Inferior parietal cortex (tissue), 1 donor: ENCODE measurements at regions not wholly inside any gene's neighbourhood (a gene's known extent, or its start where the extent isn't known, plus 50 kb on each side); places are given as distances from the start of the nearest gene placed in this dataset.

ENCODE experiments used
- DNase-seq: peaks from one replicate; pipeline ENCODE4 v3.0.0-alpha.2; 2016; ENCODE audit errors: extremely low spot score

DNA sequence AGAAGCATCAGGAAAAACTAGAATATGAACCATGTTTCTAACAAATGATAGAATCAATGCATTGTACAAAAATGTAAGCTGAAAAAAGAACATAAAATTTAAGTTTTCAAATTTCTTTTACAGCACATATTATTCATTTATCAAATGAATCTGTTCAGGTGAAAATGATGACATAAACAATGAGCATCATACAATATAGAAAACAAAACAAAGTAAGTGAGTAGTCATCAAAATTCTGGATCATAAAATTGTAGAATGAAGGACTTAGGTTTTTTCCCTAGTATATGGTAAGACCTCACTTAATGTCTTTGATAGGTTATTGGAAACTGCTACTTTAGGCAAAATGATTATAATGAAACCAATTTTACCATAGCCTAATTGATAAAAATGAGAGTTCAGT, 427.0 kb upstream of the KCNH7 start:
- no peak for DNase-seq

DNA sequence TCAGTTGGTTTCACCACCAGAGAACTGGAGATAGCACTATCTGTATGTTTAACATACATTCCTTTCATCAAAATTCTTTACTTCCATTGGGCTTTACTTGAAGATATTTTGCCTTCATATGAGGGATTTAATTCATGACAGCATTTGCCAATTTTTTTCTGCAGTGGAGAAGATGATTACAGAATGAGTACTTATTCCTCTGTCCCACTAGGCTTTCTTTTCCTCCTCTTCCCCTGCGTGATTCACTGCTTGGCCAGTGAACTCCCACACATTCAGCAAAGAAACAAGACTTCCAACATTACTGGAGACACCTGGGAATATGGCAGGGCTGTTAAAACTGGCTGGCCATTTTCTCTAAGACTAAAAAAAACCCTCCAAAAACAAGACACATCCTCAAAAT, 425.8 kb upstream of the KCNH7 start:
- no peak for DNase-seq

- DNase-seq, result no peak
Measured at GRCh38 chr2:163259489-163259888, 420.9 kb upstream of the KCNH7 start.

DNA sequence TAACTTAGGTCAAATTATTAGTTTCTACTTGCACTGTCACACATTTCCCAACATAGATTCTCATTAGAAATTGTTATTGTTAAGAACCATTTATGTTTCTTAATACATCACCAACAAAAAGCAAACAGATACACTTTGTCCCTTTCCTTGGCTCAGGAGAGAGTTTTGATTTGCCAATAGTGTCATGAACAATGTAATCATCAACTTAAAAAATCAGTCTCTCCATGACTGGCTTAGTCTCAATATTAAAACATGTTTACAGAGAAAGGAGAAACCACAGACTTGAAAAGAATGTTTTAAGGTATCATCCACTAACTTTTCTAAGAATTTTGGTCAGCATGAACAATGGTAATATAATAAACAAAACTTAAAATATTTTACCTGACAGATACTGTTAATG, 416.5 kb upstream of the KCNH7 start:
- DNase-seq, result no peak

- DNase-seq, result no peak
Measured at GRCh38 chr2:163253621-163254285, 415.2 kb upstream of the KCNH7 start.

- no peak for DNase-seq
Measured at GRCh38 chr2:163252199-163252598, 413.6 kb upstream of the KCNH7 start.

- no peak for DNase-seq
Measured at GRCh38 chr2:163248376-163249253, 410.0 kb upstream of the KCNH7 start.

DNA sequence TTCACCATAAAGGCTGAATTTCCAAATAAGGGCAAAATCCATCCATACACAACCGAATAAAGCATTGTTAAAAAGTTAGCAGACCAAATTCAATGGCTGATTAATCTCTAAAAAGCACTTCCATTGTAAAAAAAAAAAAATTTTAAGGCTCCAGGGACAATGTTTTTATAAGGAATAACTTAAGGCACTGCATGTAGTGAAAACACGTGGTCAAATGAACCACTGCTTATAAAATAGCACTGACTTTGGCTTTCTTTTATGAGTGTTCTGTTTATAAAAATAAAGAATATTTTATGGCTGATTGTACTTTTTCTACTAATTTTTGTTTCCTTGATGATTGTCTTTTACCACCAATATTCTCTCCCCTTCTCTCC, 409.3 kb upstream of the KCNH7 start:
- no peak for DNase-seq

DNA sequence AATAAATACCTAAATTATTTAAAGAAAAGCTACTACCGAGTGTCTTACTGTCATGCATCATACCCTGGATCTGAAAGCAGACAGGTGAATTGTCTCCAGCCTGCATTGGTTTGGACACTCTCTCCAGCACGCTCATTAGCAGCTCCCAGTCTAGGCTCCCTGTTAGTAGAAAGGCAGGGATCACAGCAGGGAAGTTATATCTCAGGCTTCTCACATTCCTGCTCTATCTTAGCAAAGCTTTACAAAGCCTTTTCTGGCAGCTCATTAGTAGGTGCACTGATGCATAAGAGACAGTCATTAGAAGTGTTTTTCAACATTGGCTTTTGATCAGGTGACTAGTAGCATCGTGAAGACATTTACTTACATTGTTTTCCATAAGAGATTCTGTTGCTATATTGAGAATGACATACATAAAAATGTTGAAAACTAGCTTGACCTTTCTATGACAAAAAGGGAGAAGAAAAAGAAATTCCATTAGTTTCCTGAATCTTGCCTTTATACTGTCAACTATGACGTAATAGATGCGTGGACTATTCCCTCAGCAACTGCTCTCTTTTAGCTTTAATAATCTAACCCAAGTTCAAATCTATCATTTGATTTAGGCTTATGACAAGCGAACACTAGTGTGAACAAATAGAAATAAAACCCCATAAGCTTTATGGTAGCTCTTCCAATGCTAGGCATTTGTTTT, 408.7 kb upstream of the KCNH7 start:
- DNase-seq, result no peak

DNA sequence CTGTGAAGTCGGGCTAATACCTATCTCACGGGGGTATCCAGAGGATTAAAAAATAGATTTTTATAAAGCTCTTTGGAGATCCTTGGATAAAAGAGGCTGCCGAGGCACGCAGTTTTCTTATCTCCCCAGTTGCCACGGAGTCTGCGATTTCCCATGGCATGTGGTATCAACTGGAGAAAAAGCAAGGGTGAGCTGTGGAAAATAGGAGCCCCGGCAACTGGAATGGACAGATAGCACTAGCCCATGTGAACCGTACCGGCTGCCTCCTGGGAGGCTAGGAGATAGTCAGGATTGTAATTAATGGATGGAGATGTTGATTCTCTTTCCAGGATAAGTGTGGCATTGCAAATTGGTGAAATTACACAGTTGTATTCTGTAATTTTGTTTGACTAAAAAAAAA, 407.6 kb upstream of the KCNH7 start:
- DNase-seq, result no peak

DNA sequence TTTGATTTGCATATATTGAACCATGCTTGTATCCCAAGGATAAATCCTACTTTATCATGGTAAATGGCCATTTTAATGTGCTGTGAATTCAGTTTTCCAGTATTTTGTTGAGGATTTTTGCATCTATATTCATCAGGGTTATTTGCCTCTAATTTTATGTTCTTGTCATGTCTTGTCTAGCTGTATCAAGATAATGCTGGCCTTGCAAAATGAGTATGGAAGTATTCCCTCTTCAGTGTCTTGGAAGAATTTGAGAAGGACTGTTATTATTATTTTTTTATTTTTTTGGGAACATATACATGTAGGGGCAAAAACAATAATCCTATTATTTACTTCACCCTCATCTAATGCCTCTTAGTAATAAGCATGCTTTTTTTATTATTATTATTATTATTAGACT, 398.0 kb upstream of the KCNH7 start:
- no peak for DNase-seq

DNA sequence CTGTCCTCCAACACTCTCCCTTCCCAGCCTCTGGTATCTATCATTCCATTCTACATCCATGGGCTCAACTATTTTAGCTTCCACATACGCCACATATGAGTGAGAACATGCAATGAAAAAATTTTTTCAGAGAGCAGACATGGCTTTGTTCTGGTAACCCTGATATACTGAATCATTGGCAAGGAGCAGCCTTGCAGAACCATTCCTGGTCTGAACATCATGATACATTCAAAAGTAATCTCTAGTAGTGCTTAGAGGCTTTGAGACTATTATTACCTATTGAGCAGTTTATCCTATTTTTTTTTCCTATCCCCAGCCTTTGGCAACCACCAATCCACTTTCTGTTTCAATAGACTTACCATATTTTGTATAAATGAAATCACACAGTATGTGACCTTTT, 393.1 kb upstream of the KCNH7 start:
- DNase-seq, result no peak

GRCh38 chr2:163213661-163214081, 375.1 kb upstream of the KCNH7 start:
- DNase-seq, result no peak

- no peak for DNase-seq
Measured at GRCh38 chr2:163210430-163210918, 371.9 kb upstream of the KCNH7 start.

DNA sequence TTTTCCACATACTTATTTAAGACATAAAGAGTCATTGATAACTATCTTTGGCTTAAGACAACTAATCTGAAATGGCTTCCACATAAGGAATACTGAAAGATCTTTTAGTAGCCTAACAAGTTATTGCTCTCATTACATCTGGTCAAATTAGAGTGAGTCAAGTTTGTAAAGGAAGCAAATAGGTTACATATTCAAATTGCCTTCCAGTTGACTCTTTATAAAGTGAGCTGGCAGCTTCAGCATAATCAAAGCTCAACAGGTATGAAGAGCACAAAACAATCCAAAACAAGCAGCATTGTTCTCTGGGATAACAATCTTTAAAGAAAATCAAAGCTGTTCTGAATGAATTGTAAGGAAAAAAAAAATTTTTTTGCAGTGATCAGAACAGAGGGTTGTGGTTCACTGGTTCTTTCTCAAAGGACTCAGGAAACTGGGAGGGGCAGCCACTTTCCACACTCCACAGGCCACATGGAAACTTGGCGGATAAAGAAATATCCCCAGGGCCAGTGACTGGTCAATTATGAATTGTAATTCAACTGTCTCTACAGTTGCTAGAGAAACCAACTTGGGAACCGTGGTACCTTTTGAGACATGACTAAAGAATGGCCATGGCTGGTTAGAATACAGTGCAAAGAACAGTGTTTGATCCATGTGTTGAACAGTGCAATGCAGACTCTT, 369.3 kb upstream of the KCNH7 start:
- no peak for DNase-seq

- no peak for DNase-seq
Measured at GRCh38 chr2:163205589-163206254, 367.2 kb upstream of the KCNH7 start.

DNA sequence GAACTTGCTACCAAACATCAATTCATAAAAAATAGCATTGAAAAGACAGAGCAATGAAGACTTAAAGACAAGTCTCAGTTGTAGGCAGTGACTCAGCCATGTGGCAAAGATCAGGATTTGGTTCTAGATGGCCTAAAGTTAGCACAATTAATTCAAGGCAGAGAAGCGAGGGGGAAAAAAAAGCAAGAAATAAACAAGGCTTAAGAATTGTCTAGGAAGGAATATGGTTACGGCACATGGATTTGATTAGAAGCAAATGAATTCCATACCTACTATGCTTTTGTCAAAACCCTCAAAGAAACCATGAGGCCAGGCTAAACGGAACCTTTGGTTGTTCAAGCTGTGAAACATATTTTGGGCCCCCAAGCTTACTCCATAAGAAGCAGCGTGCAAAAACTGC, 362.2 kb upstream of the KCNH7 start:
- no peak for DNase-seq

DNA sequence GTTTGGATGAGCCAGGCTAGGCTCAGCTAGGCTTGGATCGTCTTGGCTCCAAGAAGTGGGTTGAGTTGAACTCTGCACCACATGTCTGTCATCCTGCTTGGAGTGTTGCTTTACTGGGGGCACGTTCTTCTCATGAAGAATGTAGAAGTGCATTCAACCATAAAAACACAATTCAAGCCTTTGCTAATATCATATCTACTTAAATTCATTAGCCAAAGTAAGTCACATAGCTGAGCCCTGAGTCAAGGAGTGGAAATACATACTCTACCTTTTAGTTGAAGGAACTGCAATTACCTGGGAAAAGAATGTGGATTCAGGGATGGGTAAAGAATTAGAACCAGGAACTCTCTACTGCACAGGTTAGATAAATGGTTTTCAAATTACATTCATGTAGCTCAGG, 360.4 kb upstream of the KCNH7 start:
- no peak for DNase-seq

- DNase-seq, result no peak
Measured at GRCh38 chr2:163198007-163198406, 359.4 kb upstream of the KCNH7 start.

- DNase-seq, result peak; percentile 54
Measured at GRCh38 chr2:163191372-163191771, 352.8 kb upstream of the KCNH7 start.

GRCh38 chr2:163187995-163188655, 349.6 kb upstream of the KCNH7 start:
- no peak for DNase-seq
